ENCODE measurements at regions not wholly inside any gene's neighbourhood (a gene's known extent, or its start where the extent isn't known, plus 50 kb on each side); places are given as distances from the start of the nearest gene placed in this dataset.
"Not testable (repeated sequence)": the region's sequence is repeated elsewhere in the genome, so short reads cannot be mapped to it uniquely, and the experiment has no call there.

DNA sequence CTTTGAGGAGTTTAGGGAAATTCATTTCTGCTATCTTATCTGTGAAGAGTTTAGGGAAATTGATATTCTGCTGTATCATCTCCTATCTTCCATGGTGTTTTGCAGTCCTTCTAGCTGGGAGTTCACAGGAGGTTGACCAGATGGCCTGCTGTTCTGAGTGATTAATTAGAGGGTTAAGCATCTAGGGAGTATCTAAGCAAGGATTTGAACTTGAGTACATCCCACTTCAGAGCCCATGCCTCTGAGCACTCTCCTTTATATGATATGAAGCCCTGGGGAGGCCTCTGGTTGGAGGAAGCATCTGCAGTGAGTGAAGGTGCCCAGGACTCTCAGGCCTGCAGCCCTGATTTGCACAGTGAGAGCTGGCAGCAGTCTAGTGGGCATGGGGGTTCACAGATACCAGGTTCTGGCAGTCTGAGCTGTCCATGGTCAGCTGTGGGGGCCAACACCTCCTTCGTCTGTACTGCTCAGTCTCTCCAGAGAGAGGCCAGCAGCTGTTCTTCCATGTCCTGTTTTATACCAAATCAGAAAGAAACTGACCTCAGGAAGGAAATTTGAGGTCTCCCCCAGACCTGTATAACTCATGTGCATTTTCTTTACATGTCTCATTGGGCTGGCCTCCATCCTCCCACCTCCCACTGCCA, 156.9 kb downstream of the PLCE1 start:
- TF ChIP-seq EP300 (IDR thresholded peaks at IDR 0.05) (no peak), POLR2AphosphoS5 (IDR thresholded peaks at IDR 0.05) (no peak)
- TF ChIP-seq, protein P1, sequence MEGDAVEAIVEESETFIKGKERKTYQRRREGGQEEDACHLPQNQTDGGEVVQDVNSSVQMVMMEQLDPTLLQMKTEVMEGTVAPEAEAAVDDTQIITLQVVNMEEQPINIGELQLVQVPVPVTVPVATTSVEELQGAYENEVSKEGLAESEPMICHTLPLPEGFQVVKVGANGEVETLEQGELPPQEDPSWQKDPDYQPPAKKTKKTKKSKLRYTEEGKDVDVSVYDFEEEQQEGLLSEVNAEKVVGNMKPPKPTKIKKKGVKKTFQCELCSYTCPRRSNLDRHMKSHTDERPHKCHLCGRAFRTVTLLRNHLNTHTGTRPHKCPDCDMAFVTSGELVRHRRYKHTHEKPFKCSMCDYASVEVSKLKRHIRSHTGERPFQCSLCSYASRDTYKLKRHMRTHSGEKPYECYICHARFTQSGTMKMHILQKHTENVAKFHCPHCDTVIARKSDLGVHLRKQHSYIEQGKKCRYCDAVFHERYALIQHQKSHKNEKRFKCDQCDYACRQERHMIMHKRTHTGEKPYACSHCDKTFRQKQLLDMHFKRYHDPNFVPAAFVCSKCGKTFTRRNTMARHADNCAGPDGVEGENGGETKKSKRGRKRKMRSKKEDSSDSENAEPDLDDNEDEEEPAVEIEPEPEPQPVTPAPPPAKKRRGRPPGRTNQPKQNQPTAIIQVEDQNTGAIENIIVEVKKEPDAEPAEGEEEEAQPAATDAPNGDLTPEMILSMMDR (IDR thresholded peaks at IDR 0.05), result no peak
- peaks cover 0 to 3% (median 0%) of the 10 kb centered on the region in 3 donors for H3K9me3 ChIP-seq
- no peaks in the 10 kb centered on the region for H3K27me3 ChIP-seq
- no peak for ATAC-seq
- no peak overlapping the region for H3K4me3 ChIP-seq
- no peaks in the 10 kb centered on the region for H3K36me3 ChIP-seq
- no peak overlapping the region for H3K27ac ChIP-seq
- peaks cover 0 to 9% (median 0%) of the 10 kb centered on the region in 3 donors for H3K4me1 ChIP-seq
- no CpG with 5 or more reads among the region's 1 CpG for WGBS, 2 donors (ENCODE audit: low coverage in 1 of 2)

DNA sequence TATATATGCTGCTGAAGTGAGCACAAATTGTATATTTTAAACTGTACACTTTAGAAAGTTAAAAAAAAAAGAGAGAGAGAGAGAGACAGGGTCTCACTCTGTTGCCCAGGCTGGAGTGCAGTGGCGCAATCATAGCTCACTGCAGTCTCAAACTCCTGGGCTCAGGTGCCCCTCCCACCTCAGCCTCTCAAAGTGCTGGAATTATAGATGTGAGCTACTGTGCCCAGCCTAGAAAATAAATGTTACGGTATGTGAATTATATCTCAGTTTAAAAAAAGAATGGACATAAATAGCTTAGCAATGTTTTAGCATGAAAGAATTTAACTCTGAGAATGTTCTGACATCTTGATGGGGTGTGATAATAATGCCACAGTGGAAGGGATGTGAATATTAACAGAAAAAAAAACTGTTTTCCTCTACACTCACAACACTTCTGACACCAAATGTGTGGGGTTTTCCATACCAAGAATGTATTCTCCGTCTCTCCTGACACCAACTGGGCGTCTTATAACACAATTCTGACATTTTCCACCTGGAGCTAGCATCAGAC, 162.1 kb downstream of the PLCE1 start:
- no peak for TF ChIP-seq POLR2A (IDR thresholded peaks at IDR 0.05)
- peak; percentile 19 for TF ChIP-seq POLR2AphosphoS5 (IDR thresholded peaks at IDR 0.05)
- TF ChIP-seq, protein P1 (IDR thresholded peaks at IDR 0.05), result peak in 1 of 4 experiments; percentile 14
- no peak for TF ChIP-seq EP300 (IDR thresholded peaks at IDR 0.05)
- WGBS, 2 donors (ENCODE audit: low coverage in 1 of 2), result 46 to 94% methylated on average over 2 to 4 of the region's 4 CpGs
- no peaks in the 10 kb centered on the region for H3K27me3 ChIP-seq
- H3K4me3 ChIP-seq, result no peak overlapping the region
- H3K4me1 ChIP-seq, result peaks cover 2 to 17% (median 4%) of the 10 kb centered on the region in 3 donors
- H3K9me3 ChIP-seq, result no peaks in the 10 kb centered on the region
- ATAC-seq, result peak; percentile 60
- H3K27ac ChIP-seq, result peak overlapping the region in 3 of 4 donors; percentile 58 to 66 (median 64)
- H3K36me3 ChIP-seq, result no peaks in the 10 kb centered on the region

- Histone ChIP-seq H3K27me3 (no peaks in the 10 kb centered on the region), H3K27ac (peak overlapping the region in 3 of 4 donors; percentile 58 to 66 (median 64)), H3K36me3 (no peaks in the 10 kb centered on the region), H3K9me3 (no peaks in the 10 kb centered on the region), H3K4me3 (no peak overlapping the region), H3K4me1 (peaks cover 2 to 17% (median 4%) of the 10 kb centered on the region in 3 donors)
- TF ChIP-seq POLR2A (IDR thresholded peaks at IDR 0.05) (no peak), POLR2AphosphoS5 (IDR thresholded peaks at IDR 0.05) (no peak), EP300 (IDR thresholded peaks at IDR 0.05) (no peak)
- TF ChIP-seq, protein P1 (IDR thresholded peaks at IDR 0.05), result no peak
- WGBS, 2 donors (ENCODE audit: low coverage in 1 of 2), result 63 to 85% methylated on average over 2 of the region's 3 CpGs
- no peak for ATAC-seq
Observed at GRCh38 chr10:94156453-94156852, 162.7 kb downstream of the PLCE1 start.

GRCh38 chr10:94165158-94165611, 171.5 kb downstream of the PLCE1 start:
- H3K9me3 ChIP-seq, H3K4me1 ChIP-seq, H3K4me3 ChIP-seq, H3K27me3 ChIP-seq, ATAC-seq, H3K27ac ChIP-seq, H3K36me3 ChIP-seq: not testable (repeated sequence)
- WGBS, 2 donors (ENCODE audit: low coverage in 1 of 2), result 67 to 90% methylated on average over 1 to 8 of the region's 12 CpGs

DNA sequence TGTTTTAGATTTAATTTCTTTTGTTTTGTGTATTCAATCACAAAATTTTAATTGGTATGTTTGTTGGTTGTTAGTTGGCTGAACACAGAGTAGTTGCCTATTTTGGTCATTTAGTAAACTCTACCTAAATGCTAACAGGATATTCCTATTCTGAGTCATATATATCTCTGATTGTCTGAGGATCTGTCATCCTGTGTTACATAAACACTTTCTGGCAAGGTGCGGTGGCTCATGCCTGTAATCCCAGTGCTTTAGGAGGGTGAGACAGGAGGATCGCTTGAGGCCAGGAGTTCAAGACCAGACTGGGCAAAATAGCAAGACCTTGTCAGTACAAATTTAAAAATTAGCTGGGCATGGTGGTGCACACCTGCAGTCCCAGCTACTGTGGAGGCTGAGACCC, 178.6 kb downstream of the PLCE1 start:
- no peaks in the 10 kb centered on the region for H3K9me3 ChIP-seq
- H3K4me1 ChIP-seq, result no peaks in the 10 kb centered on the region
- no peak overlapping the region for H3K4me3 ChIP-seq
- no peaks in the 10 kb centered on the region for H3K27me3 ChIP-seq
- 73% methylated on average over 1 of the region's 2 CpGs; no CpG with 5 or more reads in 1 of the 2 donors for WGBS, 2 donors (ENCODE audit: low coverage in 1 of 2)
- TF ChIP-seq, protein P1 (IDR thresholded peaks at IDR 0.05), result no peak
- TF ChIP-seq POLR2AphosphoS5 (IDR thresholded peaks at IDR 0.05), result no peak
- TF ChIP-seq POLR2A (IDR thresholded peaks at IDR 0.05), result no peak
- no peak for TF ChIP-seq EP300 (IDR thresholded peaks at IDR 0.05)
- H3K27ac ChIP-seq, result peak overlapping the region in 1 of 4 donors; percentile 2
- H3K36me3 ChIP-seq, result no peaks in the 10 kb centered on the region
- no peak for ATAC-seq

Data from gastroesophageal sphincter (tissue), 4 donors.